ENCODE measurements at regions not wholly inside any gene's neighbourhood (a gene's known extent, or its start where the extent isn't known, plus 50 kb on each side); places are given as distances from the start of the nearest gene placed in this dataset.

DNA sequence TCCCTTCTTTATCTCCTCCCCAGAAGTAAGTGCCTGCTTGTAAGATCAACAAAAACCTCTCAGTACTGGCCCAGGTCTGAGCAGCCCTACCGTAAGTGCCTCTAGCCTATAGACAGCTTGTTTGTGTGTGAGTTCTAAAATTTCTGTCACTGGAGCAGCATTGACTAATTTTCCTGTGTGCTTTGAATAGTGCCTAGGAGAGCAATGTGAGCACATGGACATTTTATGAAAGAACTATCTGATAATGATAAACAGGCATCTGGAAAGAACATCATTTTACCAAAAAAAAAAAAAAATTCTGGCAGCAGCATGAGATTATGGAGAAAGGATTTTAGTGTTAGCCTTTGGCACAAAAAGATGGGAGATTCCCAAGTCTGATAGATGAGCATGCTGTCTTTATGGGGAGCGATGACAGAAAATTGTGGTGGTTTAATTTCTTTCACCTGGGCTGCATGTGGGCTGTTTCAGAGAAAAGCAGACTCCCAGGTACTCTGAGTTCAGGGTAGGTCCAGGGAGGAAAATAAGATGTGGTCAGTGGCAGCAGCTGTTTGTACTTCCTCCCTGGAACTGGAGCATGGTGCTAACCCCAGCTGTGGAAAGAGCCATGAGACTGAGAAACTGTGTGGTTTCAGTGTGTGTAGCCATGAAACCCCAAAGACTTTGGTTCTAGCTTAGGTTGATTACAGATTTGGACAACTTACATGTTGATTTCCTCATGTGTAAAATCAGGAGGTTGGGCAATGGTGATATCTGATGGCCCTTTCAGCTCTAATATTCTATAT lies 419.9 kb downstream of the NTRK2 start:
- Histone ChIP-seq H3K4me3 (ENCODE audit: low read depth in 2 of 2, low read length in 2 of 2) (no peak overlapping the region), H3K27me3 (ENCODE audit: control insufficient read depth, insufficient read depth, low read length) (no peaks in the 10 kb centered on the region), H3K36me3 (ENCODE audit: control insufficient read depth, insufficient read depth, low read length) (no peaks in the 10 kb centered on the region), H3K9me3 (ENCODE audit: control insufficient read depth, insufficient read depth, low read depth, low read length) (no peaks in the 10 kb centered on the region), H3K4me1 (ENCODE audit: control insufficient read depth, insufficient read depth, low read length) (no peaks in the 10 kb centered on the region), H3K27ac (ENCODE audit: low read length) (no peak overlapping the region)
- CTCF ChIA-PET, result no interaction called here
- DNase-seq (ENCODE audit: low read depth, low spot score) (no peak), ATAC-seq (no peak)
- POLR2A ChIA-PET, result interaction anchor here (0.8 kb wide), 1 partner anchor 25 kb away, joined by 9 read pairs; no protein-coding TSS in a partner anchor
- no TSS peak for BruUV-seq (replicated peaks)
- in situ Hi-C loops (cut with HindIII; ENCODE audit: low pct_unique_long_range_greater_than_20kb, low sequenced_read_pairs) (no loop called here), intact Hi-C loops (cut with micrococcal nuclease; ENCODE audit: unreplicated experiment) (no loop called here)
- no peak for TF ChIP-seq SIN3A (IDR thresholded peaks at IDR 0.05; ENCODE audit: borderline replicate concordance, insufficient read depth, low read depth, low read length)
- TF ChIP-seq POLR2AphosphoS5 (IDR thresholded peaks at IDR 0.05; ENCODE audit: low read depth, low read length), result no peak
- TF ChIP-seq TCF7L2 (IDR thresholded peaks at IDR 0.05; ENCODE audit: low read depth, low read length), result no peak
- TF ChIP-seq, protein P1, sequence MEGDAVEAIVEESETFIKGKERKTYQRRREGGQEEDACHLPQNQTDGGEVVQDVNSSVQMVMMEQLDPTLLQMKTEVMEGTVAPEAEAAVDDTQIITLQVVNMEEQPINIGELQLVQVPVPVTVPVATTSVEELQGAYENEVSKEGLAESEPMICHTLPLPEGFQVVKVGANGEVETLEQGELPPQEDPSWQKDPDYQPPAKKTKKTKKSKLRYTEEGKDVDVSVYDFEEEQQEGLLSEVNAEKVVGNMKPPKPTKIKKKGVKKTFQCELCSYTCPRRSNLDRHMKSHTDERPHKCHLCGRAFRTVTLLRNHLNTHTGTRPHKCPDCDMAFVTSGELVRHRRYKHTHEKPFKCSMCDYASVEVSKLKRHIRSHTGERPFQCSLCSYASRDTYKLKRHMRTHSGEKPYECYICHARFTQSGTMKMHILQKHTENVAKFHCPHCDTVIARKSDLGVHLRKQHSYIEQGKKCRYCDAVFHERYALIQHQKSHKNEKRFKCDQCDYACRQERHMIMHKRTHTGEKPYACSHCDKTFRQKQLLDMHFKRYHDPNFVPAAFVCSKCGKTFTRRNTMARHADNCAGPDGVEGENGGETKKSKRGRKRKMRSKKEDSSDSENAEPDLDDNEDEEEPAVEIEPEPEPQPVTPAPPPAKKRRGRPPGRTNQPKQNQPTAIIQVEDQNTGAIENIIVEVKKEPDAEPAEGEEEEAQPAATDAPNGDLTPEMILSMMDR (IDR thresholded peaks at IDR 0.05), result no peak
- TF ChIP-seq, protein P2, sequence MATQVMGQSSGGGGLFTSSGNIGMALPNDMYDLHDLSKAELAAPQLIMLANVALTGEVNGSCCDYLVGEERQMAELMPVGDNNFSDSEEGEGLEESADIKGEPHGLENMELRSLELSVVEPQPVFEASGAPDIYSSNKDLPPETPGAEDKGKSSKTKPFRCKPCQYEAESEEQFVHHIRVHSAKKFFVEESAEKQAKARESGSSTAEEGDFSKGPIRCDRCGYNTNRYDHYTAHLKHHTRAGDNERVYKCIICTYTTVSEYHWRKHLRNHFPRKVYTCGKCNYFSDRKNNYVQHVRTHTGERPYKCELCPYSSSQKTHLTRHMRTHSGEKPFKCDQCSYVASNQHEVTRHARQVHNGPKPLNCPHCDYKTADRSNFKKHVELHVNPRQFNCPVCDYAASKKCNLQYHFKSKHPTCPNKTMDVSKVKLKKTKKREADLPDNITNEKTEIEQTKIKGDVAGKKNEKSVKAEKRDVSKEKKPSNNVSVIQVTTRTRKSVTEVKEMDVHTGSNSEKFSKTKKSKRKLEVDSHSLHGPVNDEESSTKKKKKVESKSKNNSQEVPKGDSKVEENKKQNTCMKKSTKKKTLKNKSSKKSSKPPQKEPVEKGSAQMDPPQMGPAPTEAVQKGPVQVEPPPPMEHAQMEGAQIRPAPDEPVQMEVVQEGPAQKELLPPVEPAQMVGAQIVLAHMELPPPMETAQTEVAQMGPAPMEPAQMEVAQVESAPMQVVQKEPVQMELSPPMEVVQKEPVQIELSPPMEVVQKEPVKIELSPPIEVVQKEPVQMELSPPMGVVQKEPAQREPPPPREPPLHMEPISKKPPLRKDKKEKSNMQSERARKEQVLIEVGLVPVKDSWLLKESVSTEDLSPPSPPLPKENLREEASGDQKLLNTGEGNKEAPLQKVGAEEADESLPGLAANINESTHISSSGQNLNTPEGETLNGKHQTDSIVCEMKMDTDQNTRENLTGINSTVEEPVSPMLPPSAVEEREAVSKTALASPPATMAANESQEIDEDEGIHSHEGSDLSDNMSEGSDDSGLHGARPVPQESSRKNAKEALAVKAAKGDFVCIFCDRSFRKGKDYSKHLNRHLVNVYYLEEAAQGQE (IDR thresholded peaks at IDR 0.05; ENCODE audit: insufficient read depth in 1 of 2, low read depth in 2 of 2, low read length in 1 of 2), result no peak

DNA sequence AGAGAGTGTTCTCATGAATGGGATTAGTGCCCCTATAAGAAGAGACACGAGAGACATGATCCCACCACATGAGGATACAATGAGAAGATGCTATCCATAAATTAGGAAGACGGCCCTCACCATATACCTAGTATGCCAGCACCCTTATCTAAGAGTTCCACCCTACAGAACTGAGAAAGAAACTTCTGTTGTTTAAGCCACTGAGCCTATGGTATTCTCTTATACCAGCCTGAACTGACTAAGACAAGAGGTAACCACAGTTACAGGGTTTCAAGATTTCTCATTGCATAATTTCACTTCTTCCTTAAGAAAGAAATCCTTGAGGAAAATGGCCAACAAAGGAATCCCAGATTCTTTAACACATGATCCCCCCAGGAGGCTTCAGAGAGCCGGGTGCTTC lies 412.4 kb downstream of the NTRK2 start:
- Histone ChIP-seq H3K4me1 (ENCODE audit: control insufficient read depth, insufficient read depth, low read length) (no peaks in the 10 kb centered on the region), H3K36me3 (ENCODE audit: control insufficient read depth, insufficient read depth, low read length) (no peaks in the 10 kb centered on the region), H3K9me3 (ENCODE audit: control insufficient read depth, insufficient read depth, low read depth, low read length) (no peaks in the 10 kb centered on the region), H3K4me3 (ENCODE audit: low read depth in 2 of 2, low read length in 2 of 2) (no peak overlapping the region), H3K27ac (ENCODE audit: low read length) (no peak overlapping the region), H3K27me3 (ENCODE audit: control insufficient read depth, insufficient read depth, low read length) (no peaks in the 10 kb centered on the region)
- in situ Hi-C loops (cut with HindIII; ENCODE audit: low pct_unique_long_range_greater_than_20kb, low sequenced_read_pairs), result no loop called here
- ChIA-PET CTCF (no interaction called here), POLR2A (no interaction called here)
- no TSS peak for BruUV-seq (replicated peaks)
- intact Hi-C loops (cut with micrococcal nuclease; ENCODE audit: unreplicated experiment), result no loop called here
- TF ChIP-seq, protein P1 (IDR thresholded peaks at IDR 0.05), result no peak
- TF ChIP-seq TCF7L2 (IDR thresholded peaks at IDR 0.05; ENCODE audit: low read depth, low read length) (no peak), POLR2AphosphoS5 (IDR thresholded peaks at IDR 0.05; ENCODE audit: low read depth, low read length) (no peak), SIN3A (IDR thresholded peaks at IDR 0.05; ENCODE audit: borderline replicate concordance, insufficient read depth, low read depth, low read length) (no peak)
- TF ChIP-seq, protein P2 (IDR thresholded peaks at IDR 0.05; ENCODE audit: insufficient read depth in 1 of 2, low read depth in 2 of 2, low read length in 1 of 2), result no peak
- no peak for ATAC-seq
- no peak for DNase-seq (ENCODE audit: low read depth, low spot score)
